Keratinocyte (primary cell): ENCODE measurements at regions not wholly inside any gene's neighbourhood (a gene's known extent, or its start where the extent isn't known, plus 50 kb on each side); places are given as distances from the start of the nearest gene placed in this dataset.

Experiments
- DNase-seq: peaks from one replicate; pipeline ENCODE4 v3.0.0-alpha.2; 2011; ENCODE audit warnings: low read depth, missing footprints, low spot score
- FAIRE-seq: peaks from 2 replicates; lab custom pipeline; 2011; peaks lifted over from hg19 to GRCh38; lab: Jason Lieb, UNC
- H2AFZ ChIP-seq: 2 replicates; pipeline ENCODE4 v1.6.0; 2012; ENCODE audit warnings: low read length, control low read depth, inconsistent platforms; ENCODE audit not compliant: control insufficient read depth
- H3K27ac ChIP-seq: 2 replicates; pipeline ENCODE4 v1.5.1; 2011; ENCODE audit warnings: low read length; ENCODE audit not compliant: control insufficient read depth, insufficient read depth
- H3K27me3 ChIP-seq: 3 replicates; pipeline ENCODE4 v1.6.0; 2011; ENCODE audit warnings: low read length; ENCODE audit not compliant: control insufficient read depth, insufficient read depth; ENCODE audit errors: extremely low read depth
- H3K36me3 ChIP-seq, 2 experiments: 2 replicates in 1 of 2; 3 replicates in 1 of 2; pipeline ENCODE4 v1.5.1; 2011; ENCODE audit warnings: low read length in 2 of 2, mild to moderate bottlenecking in 1 of 2; ENCODE audit not compliant: control insufficient read depth in 2 of 2, insufficient read depth in 2 of 2; ENCODE audit errors: extremely low read depth in 1 of 2
- H3K4me1 ChIP-seq: 3 replicates; pipeline ENCODE4 v1.5.1; 2011; ENCODE audit warnings: low read length; ENCODE audit not compliant: control insufficient read depth, insufficient read depth; ENCODE audit errors: extremely low read depth
- H3K4me2 ChIP-seq: 3 replicates; pipeline ENCODE4 v1.6.0; 2011; ENCODE audit warnings: low read depth, low read length; ENCODE audit not compliant: control insufficient read depth, insufficient read depth; ENCODE audit errors: extremely low read depth
- H3K4me3 ChIP-seq, 3 experiments: fragments of 200-600 bp in 1 of 3; sonication (generic) in 1 of 3; 2 replicates in 2 of 3; 3 replicates in 1 of 3; pipeline ENCODE4 v1.5.1; 2011 to 2016; ENCODE audit warnings: low read length in 3 of 3, mild to moderate bottlenecking in 3 of 3, control low read depth in 2 of 3, inconsistent platforms in 1 of 3, low read depth in 1 of 3, mixed read lengths in 1 of 3, mixed run types in 1 of 3, moderate library complexity in 1 of 3; ENCODE audit not compliant: control insufficient read depth in 2 of 3, insufficient read depth in 2 of 3; ENCODE audit errors: extremely low read depth in 1 of 3
- H3K79me2 ChIP-seq: 2 replicates; pipeline ENCODE4 v1.6.0; 2012; ENCODE audit warnings: low read length; ENCODE audit not compliant: control insufficient read depth, insufficient read depth
- H3K9ac ChIP-seq: 3 replicates; pipeline ENCODE4 v1.6.0; 2011; ENCODE audit warnings: low read length; ENCODE audit not compliant: control insufficient read depth, insufficient read depth; ENCODE audit errors: extremely low read depth
- H3K9me1 ChIP-seq: 3 replicates; pipeline ENCODE4 v1.6.0; 2011; ENCODE audit warnings: low read length; ENCODE audit not compliant: control insufficient read depth, insufficient read depth; ENCODE audit errors: extremely low read depth
- H3K9me3 ChIP-seq: 2 replicates; pipeline ENCODE4 v1.5.1; 2012; ENCODE audit warnings: low read depth, low read length; ENCODE audit not compliant: control insufficient read depth
- H4K20me1 ChIP-seq: 3 replicates; pipeline ENCODE4 v1.6.0; 2011; ENCODE audit warnings: low read length; ENCODE audit not compliant: control insufficient read depth, insufficient read depth; ENCODE audit errors: extremely low read depth
- EZH2 ChIP-seq: IDR thresholded peaks from one replicate; pipeline ENCODE4 v1.6.1; 2012; ENCODE audit warnings: inconsistent platforms, mild to moderate bottlenecking, low read length, moderate library complexity
- dilution Hi-C: fragments of 300-500 bp; cut with MboI; formaldehyde crosslinking; loops from one replicate; pipeline ENCODE4 v1.7.0; 2020; ENCODE audit warnings: low sequenced_read_pairs; ENCODE audit not compliant: extremely low pct_ligation_motif_present
- TF ChIP-seq, protein P1 (sequence below), 3 experiments: IDR thresholded peaks in 1 of 3; conservative IDR thresholded peaks in 1 of 3; optimal IDR thresholded peaks in 1 of 3; 2 replicates in 2 of 3; 3 replicates in 1 of 3; pipeline versions ENCODE3 to v1.5.1; 2011; ENCODE audit warnings: low read length in 3 of 3, mild to moderate bottlenecking in 3 of 3, moderate library complexity in 2 of 3, control low read depth in 1 of 3, inconsistent platforms in 1 of 3; ENCODE audit not compliant: insufficient read depth in 2 of 3; ENCODE audit errors: extremely low read depth in 1 of 3

DNA sequence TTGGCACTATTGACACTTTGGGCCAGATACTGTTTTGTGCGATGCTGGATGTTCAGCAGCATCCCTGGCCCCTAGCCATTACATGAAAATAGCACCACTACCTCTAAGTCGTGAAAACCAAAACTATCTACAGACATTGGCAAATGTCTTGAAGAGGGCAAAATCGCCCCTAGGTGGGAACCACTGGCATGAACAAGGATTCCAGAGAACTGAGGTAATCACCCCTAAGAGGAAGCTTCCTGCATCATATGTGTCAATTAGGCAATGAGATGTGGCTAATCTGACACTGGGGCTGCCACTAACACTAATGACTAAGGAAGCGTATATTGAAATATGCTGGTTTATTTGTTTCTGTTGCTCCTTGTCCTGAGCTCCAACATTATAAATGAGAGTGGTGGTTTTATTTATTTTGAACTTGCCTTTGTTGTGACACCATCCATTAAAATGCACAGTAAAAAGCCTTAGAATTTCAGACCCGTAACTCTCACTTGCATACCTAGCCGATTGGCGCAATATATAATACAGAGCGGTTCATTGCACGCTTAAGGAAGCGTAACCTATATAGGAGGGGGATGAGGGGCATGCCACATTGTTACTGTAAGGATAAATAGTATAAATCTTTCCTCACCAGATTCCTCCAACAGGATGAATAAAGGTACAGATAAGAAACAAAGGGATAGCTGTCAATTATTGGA, 299.8 kb upstream of the CNTN4 start:
- no peak for FAIRE-seq
- dilution Hi-C loops, result no loop called here
- no peaks in the 10 kb centered on the region for H3K4me1 ChIP-seq

DNA sequence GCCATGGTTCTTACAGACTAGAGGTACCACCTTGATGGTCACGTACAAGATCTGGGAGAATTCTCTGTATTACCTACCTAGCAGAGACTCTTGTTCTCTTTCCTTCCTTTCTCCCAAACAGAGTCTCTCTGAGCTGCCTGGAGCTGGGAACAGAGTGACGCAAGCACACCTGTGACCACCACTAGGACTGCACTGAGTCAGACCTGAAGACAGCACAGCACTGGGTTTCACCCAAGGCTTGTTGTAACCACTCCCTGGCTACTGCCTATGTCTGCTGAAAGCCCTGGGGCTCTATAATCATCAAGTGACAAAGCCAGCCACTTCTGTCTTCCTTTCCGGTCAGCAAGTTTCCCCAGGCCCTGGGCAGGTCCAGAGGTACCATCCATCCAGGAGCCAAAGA, 293.3 kb upstream of the CNTN4 start:
- H3K4me3 ChIP-seq, result no peak overlapping the region
- no peaks in the 10 kb centered on the region for H3K9me3 ChIP-seq
- DNase-seq (peak; percentile 9), FAIRE-seq (no peak)
- no peak overlapping the region for H3K4me2 ChIP-seq
- no peaks in the 10 kb centered on the region for H4K20me1 ChIP-seq
- H3K4me1 ChIP-seq, result no peaks in the 10 kb centered on the region
- H3K79me2 ChIP-seq, result no peaks in the 10 kb centered on the region
- TF ChIP-seq, protein P1, sequence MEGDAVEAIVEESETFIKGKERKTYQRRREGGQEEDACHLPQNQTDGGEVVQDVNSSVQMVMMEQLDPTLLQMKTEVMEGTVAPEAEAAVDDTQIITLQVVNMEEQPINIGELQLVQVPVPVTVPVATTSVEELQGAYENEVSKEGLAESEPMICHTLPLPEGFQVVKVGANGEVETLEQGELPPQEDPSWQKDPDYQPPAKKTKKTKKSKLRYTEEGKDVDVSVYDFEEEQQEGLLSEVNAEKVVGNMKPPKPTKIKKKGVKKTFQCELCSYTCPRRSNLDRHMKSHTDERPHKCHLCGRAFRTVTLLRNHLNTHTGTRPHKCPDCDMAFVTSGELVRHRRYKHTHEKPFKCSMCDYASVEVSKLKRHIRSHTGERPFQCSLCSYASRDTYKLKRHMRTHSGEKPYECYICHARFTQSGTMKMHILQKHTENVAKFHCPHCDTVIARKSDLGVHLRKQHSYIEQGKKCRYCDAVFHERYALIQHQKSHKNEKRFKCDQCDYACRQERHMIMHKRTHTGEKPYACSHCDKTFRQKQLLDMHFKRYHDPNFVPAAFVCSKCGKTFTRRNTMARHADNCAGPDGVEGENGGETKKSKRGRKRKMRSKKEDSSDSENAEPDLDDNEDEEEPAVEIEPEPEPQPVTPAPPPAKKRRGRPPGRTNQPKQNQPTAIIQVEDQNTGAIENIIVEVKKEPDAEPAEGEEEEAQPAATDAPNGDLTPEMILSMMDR (optimal IDR thresholded peaks at IDR 0.05 in 1 of 3, IDR thresholded peaks at IDR 0.05 in 1 of 3, conservative IDR thresholded peaks at IDR 0.05 in 1 of 3; ENCODE audit: extremely low read depth in 1 of 3, insufficient read depth in 2 of 3, low read length in 3 of 3), result no peak
- TF ChIP-seq EZH2, result no peak
- H3K9me1 ChIP-seq, result no peaks in the 10 kb centered on the region
- no peak overlapping the region for H3K9ac ChIP-seq
- H3K36me3 ChIP-seq, result no peaks in the 10 kb centered on the region
- dilution Hi-C loops, result no loop called here
- no peak overlapping the region for H3K27ac ChIP-seq
- H3K27me3 ChIP-seq, result no peaks in the 10 kb centered on the region
- no peak overlapping the region for H2AFZ ChIP-seq

More for the DNA sequence above, 299.8 kb upstream of the CNTN4 start:
- Histone ChIP-seq H3K79me2 (no peaks in the 10 kb centered on the region), H3K4me3 (no peak overlapping the region), H4K20me1 (no peaks in the 10 kb centered on the region), H3K4me2 (no peak overlapping the region), H2AFZ (no peak overlapping the region), H3K9me1 (no peaks in the 10 kb centered on the region), H3K27me3 (no peaks in the 10 kb centered on the region), H3K9me3 (no peaks in the 10 kb centered on the region), H3K9ac (no peak overlapping the region), H3K36me3 (no peaks in the 10 kb centered on the region), H3K27ac (no peak overlapping the region)
- TF ChIP-seq, protein P1 (optimal IDR thresholded peaks at IDR 0.05 in 1 of 3, IDR thresholded peaks at IDR 0.05 in 1 of 3, conservative IDR thresholded peaks at IDR 0.05 in 1 of 3; ENCODE audit: extremely low read depth in 1 of 3, insufficient read depth in 2 of 3, low read length in 3 of 3), result no peak
- TF ChIP-seq EZH2, result no peak
- no peak for DNase-seq
